ENCODE measurements at regions not wholly inside any gene's neighbourhood (a gene's known extent, or its start where the extent isn't known, plus 50 kb on each side); places are given as distances from the start of the nearest gene placed in this dataset.

GRCh38 chr3:28104896-28105534, 136.4 kb upstream of the CMC1 start:
- Histone ChIP-seq H3K9me3 (ENCODE audit: control insufficient read depth, insufficient read depth, low read length) (peaks cover 3% of the 10 kb centered on the region; the same call in 1 of the 2 replicates), H3K27me3 (ENCODE audit: control insufficient read depth, low read length) (no peaks in the 10 kb centered on the region), H3K79me2 (ENCODE audit: control insufficient read depth, low read length) (no peaks in the 10 kb centered on the region), H4K20me1 (ENCODE audit: control insufficient read depth, insufficient read depth, low read depth, low read length) (no peaks in the 10 kb centered on the region), H3K36me3 (ENCODE audit: control insufficient read depth, low read length) (no peaks in the 10 kb centered on the region), H3K4me2 (ENCODE audit: low read length) (no peak overlapping the region), H3K4me3 (ENCODE audit: low read length) (no peak overlapping the region), H3K9me2 (replicated peaks; ENCODE audit: control insufficient read depth, low read length) (no peaks in the 10 kb centered on the region), H3F3A (ENCODE audit: control insufficient read depth, insufficient read depth) (no peaks in the 10 kb centered on the region), H3K4me1 (ENCODE audit: control insufficient read depth, low read length) (no peaks in the 10 kb centered on the region), H3K27ac (ENCODE audit: low read depth, low read length) (no peak overlapping the region)
- no peak for TF ChIP-seq CTCF (IDR thresholded peaks at IDR 0.05; ENCODE audit: low read depth, low read length, poor library complexity, severe bottlenecking)
- TF ChIP-seq EZH2phosphoT487 (IDR thresholded peaks at IDR 0.05; ENCODE audit: borderline replicate concordance, low read length) = no peak

- H3K9me2 ChIP-seq (replicated peaks; ENCODE audit: control insufficient read depth, low read length) = no peaks in the 10 kb centered on the region
- no peak overlapping the region for H3K4me3 ChIP-seq (ENCODE audit: low read length)
- no peaks in the 10 kb centered on the region for H3K79me2 ChIP-seq (ENCODE audit: control insufficient read depth, low read length)
- no peaks in the 10 kb centered on the region for H3F3A ChIP-seq (ENCODE audit: control insufficient read depth, insufficient read depth)
- H3K27me3 ChIP-seq (ENCODE audit: control insufficient read depth, low read length) = no peaks in the 10 kb centered on the region
- no peak overlapping the region for H3K4me2 ChIP-seq (ENCODE audit: low read length)
- H4K20me1 ChIP-seq (ENCODE audit: control insufficient read depth, insufficient read depth, low read depth, low read length) = no peaks in the 10 kb centered on the region
- no peak for TF ChIP-seq EZH2phosphoT487 (IDR thresholded peaks at IDR 0.05; ENCODE audit: borderline replicate concordance, low read length)
- TF ChIP-seq CTCF (IDR thresholded peaks at IDR 0.05; ENCODE audit: low read depth, low read length, poor library complexity, severe bottlenecking) = no peak
- H3K27ac ChIP-seq (ENCODE audit: low read depth, low read length) = no peak overlapping the region
- H3K4me1 ChIP-seq (ENCODE audit: control insufficient read depth, low read length) = no peaks in the 10 kb centered on the region
- no peaks in the 10 kb centered on the region for H3K9me3 ChIP-seq (ENCODE audit: control insufficient read depth, insufficient read depth, low read length)
- H3K36me3 ChIP-seq (ENCODE audit: control insufficient read depth, low read length) = no peaks in the 10 kb centered on the region
Measured at GRCh38 chr3:28109829-28110228, 131.6 kb upstream of the CMC1 start.

- Histone ChIP-seq H3K9me2 (replicated peaks; ENCODE audit: control insufficient read depth, low read length) (no peaks in the 10 kb centered on the region), H3K4me2 (ENCODE audit: low read length) (no peak overlapping the region), H3K27me3 (ENCODE audit: control insufficient read depth, low read length) (no peaks in the 10 kb centered on the region), H3K36me3 (ENCODE audit: control insufficient read depth, low read length) (no peaks in the 10 kb centered on the region), H3K9me3 (ENCODE audit: control insufficient read depth, insufficient read depth, low read length) (no peaks in the 10 kb centered on the region), H3K79me2 (ENCODE audit: control insufficient read depth, low read length) (no peaks in the 10 kb centered on the region), H3K4me1 (ENCODE audit: control insufficient read depth, low read length) (no peaks in the 10 kb centered on the region), H3F3A (ENCODE audit: control insufficient read depth, insufficient read depth) (no peaks in the 10 kb centered on the region), H4K20me1 (ENCODE audit: control insufficient read depth, insufficient read depth, low read depth, low read length) (no peaks in the 10 kb centered on the region), H3K4me3 (ENCODE audit: low read length) (no peak overlapping the region), H3K27ac (ENCODE audit: low read depth, low read length) (no peak overlapping the region)
- TF ChIP-seq EZH2phosphoT487 (IDR thresholded peaks at IDR 0.05; ENCODE audit: borderline replicate concordance, low read length) = no peak
- no peak for TF ChIP-seq CTCF (IDR thresholded peaks at IDR 0.05; ENCODE audit: low read depth, low read length, poor library complexity, severe bottlenecking)
Measured at GRCh38 chr3:28110869-28111268, 130.6 kb upstream of the CMC1 start.

Data from DOHH2 (cell line).